CD8-positive, alpha-beta memory T cell (primary cell): ENCODE measurements at regions not wholly inside any gene's neighbourhood (a gene's known extent, or its start where the extent isn't known, plus 50 kb on each side); places are given as distances from the start of the nearest gene placed in this dataset.

ENCODE experiments used
- CTCF ChIA-PET: fragments of 350-600 bp; sonication (Branson Sonifier 250); formaldehyde crosslinking; loops from one replicate; lab custom pipeline; 2021; ENCODE audit warnings: antibody characterized with exemption; lab: Charles Lee
- POLR2A ChIA-PET: fragments of 350-600 bp; sonication (Branson Sonifier 250); formaldehyde crosslinking; loops from one replicate; lab custom pipeline; 2021; ENCODE audit warnings: antibody characterized with exemption; lab: Charles Lee
- DNase-seq, 5 donors: peaks; one replicate each; pipeline versions ENCODE4 v3.0.0 to v3.0.0-alpha.2; 2020 to 2022; ENCODE audit warnings: mixed read lengths in 1 of 5
- H3K27ac ChIP-seq: one replicate; pipeline ENCODE4 v1.7.0; 2013; ENCODE audit warnings: low read depth, mild to moderate bottlenecking, low read length, moderate library complexity
- H3K27me3 ChIP-seq: 2 replicates; pipeline ENCODE4 v1.7.0; 2013; ENCODE audit warnings: low read length, mild to moderate bottlenecking; ENCODE audit not compliant: insufficient read depth, poor library complexity, severe bottlenecking
- H3K36me3 ChIP-seq: 2 replicates; pipeline ENCODE4 v1.7.0; 2013; ENCODE audit warnings: mild to moderate bottlenecking, low read length, moderate library complexity; ENCODE audit not compliant: insufficient read depth
- H3K4me1 ChIP-seq: 2 replicates; pipeline ENCODE4 v1.7.0; 2013; ENCODE audit warnings: mild to moderate bottlenecking, low read length, moderate library complexity; ENCODE audit not compliant: insufficient read depth
- H3K4me3 ChIP-seq: 2 replicates; pipeline ENCODE4 v1.7.0; 2013; ENCODE audit warnings: mild to moderate bottlenecking, low read length
- H3K9me3 ChIP-seq: 2 replicates; pipeline ENCODE4 v1.7.0; 2013; ENCODE audit warnings: mild to moderate bottlenecking, low read length
- H3K27ac Mint-ChIP-seq, 8 donors: one replicate each; pipeline ENCODE4 v1.8.0; 2020 to 2021; ENCODE audit warnings: mixed read lengths in 8 of 8, mild to moderate bottlenecking in 6 of 8, inconsistent platforms in 3 of 8, moderate library complexity in 3 of 8
- H3K27me3 Mint-ChIP-seq, 2 donors: one replicate each; pipeline ENCODE4 v1.8.0; 2020 to 2021; ENCODE audit warnings: mixed read lengths in 2 of 2, mild to moderate bottlenecking in 1 of 2, moderate library complexity in 1 of 2
- H3K36me3 Mint-ChIP-seq, 3 donors: one replicate each; pipeline ENCODE4 v1.8.0; 2020 to 2021; ENCODE audit warnings: mixed read lengths in 3 of 3, inconsistent platforms in 1 of 3, mild to moderate bottlenecking in 1 of 3
- H3K4me1 Mint-ChIP-seq, 3 donors: one replicate each; pipeline ENCODE4 v1.8.0; 2020 to 2021; ENCODE audit warnings: mixed read lengths in 3 of 3, inconsistent platforms in 1 of 3, mild to moderate bottlenecking in 1 of 3
- H3K4me3 Mint-ChIP-seq, 7 donors: one replicate each; pipeline ENCODE4 v1.8.0; 2020 to 2021; ENCODE audit warnings: mixed read lengths in 7 of 7, mild to moderate bottlenecking in 6 of 7, moderate library complexity in 4 of 7, inconsistent platforms in 2 of 7
- H3K9me3 Mint-ChIP-seq, 5 donors: one replicate each; pipeline ENCODE4 v1.8.0; 2020 to 2022; ENCODE audit warnings: mixed read lengths in 5 of 5, mild to moderate bottlenecking in 3 of 5, moderate library complexity in 2 of 5, inconsistent platforms in 1 of 5

- no peak for DNase-seq
- H3K27ac Mint-ChIP-seq = no peak overlapping the region
- CTCF ChIA-PET = no interaction called here
- POLR2A ChIA-PET = no interaction called here
- H3K36me3 ChIP-seq = no peaks in the 10 kb centered on the region
- H3K4me3 Mint-ChIP-seq = no peak overlapping the region
- no peaks in the 10 kb centered on the region for H3K36me3 Mint-ChIP-seq
- H3K4me1 Mint-ChIP-seq = no peaks in the 10 kb centered on the region
- no peaks in the 10 kb centered on the region for H3K27me3 ChIP-seq
- H3K9me3 ChIP-seq = no peaks in the 10 kb centered on the region
- H3K4me1 ChIP-seq = no peaks in the 10 kb centered on the region
- peaks cover 6 to 8% of the 10 kb centered on the region in 2 donors for H3K27me3 Mint-ChIP-seq
- no peak overlapping the region for H3K4me3 ChIP-seq
- no peak overlapping the region for H3K27ac ChIP-seq
- H3K9me3 Mint-ChIP-seq = peaks cover 0 to 6% (median 0%) of the 10 kb centered on the region in 5 donors
Observed at GRCh38 chr5:6195711-6196358, 182.5 kb downstream of the MED10 start.

- no peaks in the 10 kb centered on the region for H3K36me3 Mint-ChIP-seq
- H3K9me3 ChIP-seq = no peaks in the 10 kb centered on the region
- H3K27me3 ChIP-seq = no peaks in the 10 kb centered on the region
- no peaks in the 10 kb centered on the region for H3K4me1 ChIP-seq
- CTCF ChIA-PET = no interaction called here
- no peak overlapping the region for H3K4me3 Mint-ChIP-seq
- no peaks in the 10 kb centered on the region for H3K4me1 Mint-ChIP-seq
- no peaks in the 10 kb centered on the region for H3K36me3 ChIP-seq
- H3K9me3 Mint-ChIP-seq = no peaks in the 10 kb centered on the region
- POLR2A ChIA-PET = no interaction called here
- peaks cover 0 to 8% of the 10 kb centered on the region in 2 donors for H3K27me3 Mint-ChIP-seq
- no peak overlapping the region for H3K27ac Mint-ChIP-seq
- H3K27ac ChIP-seq = no peak overlapping the region
- no peak for DNase-seq
- no peak overlapping the region for H3K4me3 ChIP-seq
Observed at GRCh38 chr5:6194906-6195612, 183.3 kb downstream of the MED10 start.

GRCh38 chr5:6194261-6194875 lies 184.0 kb downstream of the MED10 start:
- H3K36me3 Mint-ChIP-seq = no peaks in the 10 kb centered on the region

GRCh38 chr5:6193310-6193709 lies 185.0 kb downstream of the MED10 start:
- Mint-ChIP-seq H3K36me3 (no peaks in the 10 kb centered on the region), H3K9me3 (peaks cover 0 to 2% (median 0%) of the 10 kb centered on the region in 5 donors), H3K4me3 (no peak overlapping the region), H3K27ac (no peak overlapping the region), H3K27me3 (peaks cover 0 to 11% of the 10 kb centered on the region in 2 donors), H3K4me1 (no peaks in the 10 kb centered on the region)
- Histone ChIP-seq H3K27me3 (no peaks in the 10 kb centered on the region), H3K36me3 (no peaks in the 10 kb centered on the region), H3K4me3 (no peak overlapping the region), H3K4me1 (no peaks in the 10 kb centered on the region), H3K27ac (no peak overlapping the region), H3K9me3 (no peaks in the 10 kb centered on the region)
- POLR2A ChIA-PET = no interaction called here
- DNase-seq = no peak
- CTCF ChIA-PET = no interaction called here

More at GRCh38 chr5:6194261-6194875, 184.0 kb downstream of the MED10 start:
- CTCF ChIA-PET = no interaction called here
- Histone ChIP-seq H3K27ac (no peak overlapping the region), H3K9me3 (no peaks in the 10 kb centered on the region), H3K4me3 (no peak overlapping the region), H3K27me3 (no peaks in the 10 kb centered on the region), H3K4me1 (no peaks in the 10 kb centered on the region), H3K36me3 (no peaks in the 10 kb centered on the region)
- POLR2A ChIA-PET = no interaction called here
- Mint-ChIP-seq H3K9me3 (no peaks in the 10 kb centered on the region), H3K27ac (no peak overlapping the region), H3K4me3 (no peak overlapping the region), H3K4me1 (no peaks in the 10 kb centered on the region), H3K27me3 (peaks cover 0 to 9% of the 10 kb centered on the region in 2 donors)
- DNase-seq = no peak

GRCh38 chr5:6190838-6191237 lies 187.5 kb downstream of the MED10 start:
- H3K4me3 ChIP-seq = no peak overlapping the region
- H3K4me1 ChIP-seq = no peaks in the 10 kb centered on the region
- no peaks in the 10 kb centered on the region for H3K9me3 ChIP-seq
- no peaks in the 10 kb centered on the region for H3K36me3 ChIP-seq
- H3K36me3 Mint-ChIP-seq = no peaks in the 10 kb centered on the region
- H3K27me3 Mint-ChIP-seq = peaks cover 0 to 4% of the 10 kb centered on the region in 2 donors
- no peak overlapping the region for H3K27ac Mint-ChIP-seq
- ChIA-PET CTCF (no interaction called here), POLR2A (no interaction called here)
- H3K27ac ChIP-seq = no peak overlapping the region
- no peak for DNase-seq
- H3K4me1 Mint-ChIP-seq = no peaks in the 10 kb centered on the region
- no peaks in the 10 kb centered on the region for H3K27me3 ChIP-seq
- H3K4me3 Mint-ChIP-seq = no peak overlapping the region
- peaks cover 0 to 2% (median 0%) of the 10 kb centered on the region in 5 donors for H3K9me3 Mint-ChIP-seq

- Histone ChIP-seq H3K9me3 (no peaks in the 10 kb centered on the region), H3K27ac (no peak overlapping the region), H3K4me1 (no peaks in the 10 kb centered on the region), H3K27me3 (no peaks in the 10 kb centered on the region), H3K4me3 (no peak overlapping the region), H3K36me3 (no peaks in the 10 kb centered on the region)
- Mint-ChIP-seq H3K4me3 (no peak overlapping the region), H3K27me3 (peaks cover 0 to 4% of the 10 kb centered on the region in 2 donors), H3K36me3 (no peaks in the 10 kb centered on the region), H3K9me3 (peaks cover 0 to 5% (median 0%) of the 10 kb centered on the region in 5 donors), H3K27ac (no peak overlapping the region), H3K4me1 (no peaks in the 10 kb centered on the region)
- ChIA-PET CTCF (no interaction called here), POLR2A (no interaction called here)
- no peak for DNase-seq
Observed at GRCh38 chr5:6188976-6189375, 189.4 kb downstream of the MED10 start.

- Mint-ChIP-seq H3K4me3 (no peak overlapping the region), H3K9me3 (peaks cover 0 to 5% (median 0%) of the 10 kb centered on the region in 5 donors), H3K4me1 (no peaks in the 10 kb centered on the region), H3K27me3 (peaks cover 0 to 4% of the 10 kb centered on the region in 2 donors), H3K36me3 (no peaks in the 10 kb centered on the region), H3K27ac (no peak overlapping the region)
- no peaks in the 10 kb centered on the region for H3K9me3 ChIP-seq
- CTCF ChIA-PET = no interaction called here
- H3K27ac ChIP-seq = no peak overlapping the region
- no peaks in the 10 kb centered on the region for H3K27me3 ChIP-seq
- POLR2A ChIA-PET = no interaction called here
- H3K36me3 ChIP-seq = no peaks in the 10 kb centered on the region
- DNase-seq = no peak
- H3K4me3 ChIP-seq = no peak overlapping the region
- no peaks in the 10 kb centered on the region for H3K4me1 ChIP-seq
Observed at GRCh38 chr5:6188344-6188743, 190.0 kb downstream of the MED10 start.

GRCh38 chr5:6187501-6187900 lies 190.8 kb downstream of the MED10 start:
- H3K4me1 ChIP-seq = no peaks in the 10 kb centered on the region
- H3K27me3 ChIP-seq = no peaks in the 10 kb centered on the region
- Mint-ChIP-seq H3K27me3 (peaks cover 0 to 4% of the 10 kb centered on the region in 2 donors), H3K4me1 (no peaks in the 10 kb centered on the region), H3K9me3 (peaks cover 0 to 5% (median 0%) of the 10 kb centered on the region in 5 donors), H3K27ac (no peak overlapping the region), H3K36me3 (no peaks in the 10 kb centered on the region), H3K4me3 (no peak overlapping the region)
- ChIA-PET POLR2A (no interaction called here), CTCF (no interaction called here)
- H3K36me3 ChIP-seq = no peaks in the 10 kb centered on the region
- DNase-seq = no peak
- no peaks in the 10 kb centered on the region for H3K9me3 ChIP-seq
- no peak overlapping the region for H3K27ac ChIP-seq
- H3K4me3 ChIP-seq = no peak overlapping the region
